GM04504 (cell line): ENCODE measurements at regions not wholly inside any gene's neighbourhood (a gene's known extent, or its start where the extent isn't known, plus 50 kb on each side); places are given as distances from the start of the nearest gene placed in this dataset.
A peak's percentile ranks its signal among the peaks of the same experiment; 100 is the strongest.

Source experiments
- DNase-seq: peaks from one replicate; pipeline ENCODE4 v3.0.0-alpha.2; 2012; ENCODE audit warnings: low read depth

- no peak for DNase-seq
Observed at GRCh38 chr18:45528712-45529336, 86.5 kb upstream of the SLC14A2 start.

GRCh38 chr18:45538444-45538843 is 76.8 kb upstream of the SLC14A2 start:
- no peak for DNase-seq

- DNase-seq = peak; percentile 15
Observed at GRCh38 chr18:45539491-45539891, 75.8 kb upstream of the SLC14A2 start.

- no peak for DNase-seq
Observed at GRCh38 chr18:45540125-45540524, 75.2 kb upstream of the SLC14A2 start.

- DNase-seq = no peak
Observed at GRCh38 chr18:45541421-45541820, 73.9 kb upstream of the SLC14A2 start.

- DNase-seq = no peak
Observed at GRCh38 chr18:45542043-45542442, 73.2 kb upstream of the SLC14A2 start.

- no peak for DNase-seq
Observed at GRCh38 chr18:45547910-45548309, 67.4 kb upstream of the SLC14A2 start.

- DNase-seq = no peak
Observed at GRCh38 chr18:45548614-45549013, 66.7 kb upstream of the SLC14A2 start.

- DNase-seq = no peak
Observed at GRCh38 chr18:45549290-45549689, 66.0 kb upstream of the SLC14A2 start.

- DNase-seq = no peak
Observed at GRCh38 chr18:45551142-45551815, 64.0 kb upstream of the SLC14A2 start.

GRCh38 chr18:45553723-45554388 is 61.4 kb upstream of the SLC14A2 start:
- DNase-seq = no peak

- DNase-seq = no peak
Observed at GRCh38 chr18:45554389-45554737, 60.9 kb upstream of the SLC14A2 start.

GRCh38 chr18:45556222-45556621 is 59.1 kb upstream of the SLC14A2 start:
- DNase-seq = no peak

GRCh38 chr18:45557287-45557686 is 58.0 kb upstream of the SLC14A2 start:
- no peak for DNase-seq

GRCh38 chr18:45557779-45558178 is 57.5 kb upstream of the SLC14A2 start:
- no peak for DNase-seq

- DNase-seq = no peak
Observed at GRCh38 chr18:45559258-45559657, 56.0 kb upstream of the SLC14A2 start.

GRCh38 chr18:45560870-45561269 is 54.4 kb upstream of the SLC14A2 start:
- no peak for DNase-seq

GRCh38 chr18:45562567-45563479 is 52.5 kb upstream of the SLC14A2 start:
- no peak for DNase-seq

GRCh38 chr18:45565280-45565970 is 49.9 kb upstream of the SLC14A2 start:
- no peak for DNase-seq
